Heart left ventricle (tissue), 13 donors: ENCODE measurements at regions not wholly inside any gene's neighbourhood (a gene's known extent, or its start where the extent isn't known, plus 50 kb on each side); places are given as distances from the start of the nearest gene placed in this dataset.

Source experiments
- CTCF ChIP-seq, 12 donors: fragments of 200-600 bp; sonication (generic) in 4 of 12; IDR thresholded peaks; one replicate each; pipeline versions ENCODE4 v1.5.0 to v1.8.0; 2018 to 2022; ENCODE audit warnings: antibody characterized with exemption in 12 of 12, mild to moderate bottlenecking in 5 of 12
- POLR2A ChIP-seq, 2 donors: fragments of 450-650 bp; IDR thresholded peaks; one replicate each; pipeline ENCODE4 v1.6.1; 2017; ENCODE audit warnings: antibody characterized with exemption in 2 of 2, mild to moderate bottlenecking in 2 of 2, moderate library complexity in 2 of 2
- donor health status: ischemic (EF 13 %, LVEDD 7.1; RV severe dilation, severe dysfunction).
- donor health status: DM: no; HTN: yes; CAD: no.
- donor health status: DM: no; HTN: no; CAD: no.
- donor health status: ischemic (EF 25% LVEDD 6.9; RV normal size, moderate dysfunction).
- donor health status: ischemic (EF 25% LVEDD 5.7; RV mildly dilated, moderate dysfunction).
- donor health status: ischemic (EF 35%, LVEDD 5.7; RV mildly dilated, moderate dysfunction).
- donor health status: nonischemic (EF 11% LVEDD 7.7; RV severe dilation, severe dysfunction).
- donor health status: DM: yes; HTN: yes; CAD: no.
- donor health status: PGD.
- donor health status: ischemic (EF 29% LVEDD 5.4; RV normal size, mild dysfunction).
- donor health status: nonischemic (EF 23%, LVEDD 6.1; RV moderate dilation, normal function).

- TF ChIP-seq CTCF (IDR thresholded peaks at IDR 0.05) (no peak), POLR2A (IDR thresholded peaks at IDR 0.05) (no peak)
Measured at GRCh38 chr10:21304198-21304597, 221.3 kb downstream of the SKIDA1 start.
